ENCODE measurements at regions not wholly inside any gene's neighbourhood (a gene's known extent, or its start where the extent isn't known, plus 50 kb on each side); places are given as distances from the start of the nearest gene placed in this dataset.
"Not testable (repeated sequence)": the region's sequence is repeated elsewhere in the genome, so short reads cannot be mapped to it uniquely, and the experiment has no call there.

GRCh38 chr21:6483645-6484044, 4037.7 kb upstream of the TPTE start:
- TF ChIP-seq, protein P1, sequence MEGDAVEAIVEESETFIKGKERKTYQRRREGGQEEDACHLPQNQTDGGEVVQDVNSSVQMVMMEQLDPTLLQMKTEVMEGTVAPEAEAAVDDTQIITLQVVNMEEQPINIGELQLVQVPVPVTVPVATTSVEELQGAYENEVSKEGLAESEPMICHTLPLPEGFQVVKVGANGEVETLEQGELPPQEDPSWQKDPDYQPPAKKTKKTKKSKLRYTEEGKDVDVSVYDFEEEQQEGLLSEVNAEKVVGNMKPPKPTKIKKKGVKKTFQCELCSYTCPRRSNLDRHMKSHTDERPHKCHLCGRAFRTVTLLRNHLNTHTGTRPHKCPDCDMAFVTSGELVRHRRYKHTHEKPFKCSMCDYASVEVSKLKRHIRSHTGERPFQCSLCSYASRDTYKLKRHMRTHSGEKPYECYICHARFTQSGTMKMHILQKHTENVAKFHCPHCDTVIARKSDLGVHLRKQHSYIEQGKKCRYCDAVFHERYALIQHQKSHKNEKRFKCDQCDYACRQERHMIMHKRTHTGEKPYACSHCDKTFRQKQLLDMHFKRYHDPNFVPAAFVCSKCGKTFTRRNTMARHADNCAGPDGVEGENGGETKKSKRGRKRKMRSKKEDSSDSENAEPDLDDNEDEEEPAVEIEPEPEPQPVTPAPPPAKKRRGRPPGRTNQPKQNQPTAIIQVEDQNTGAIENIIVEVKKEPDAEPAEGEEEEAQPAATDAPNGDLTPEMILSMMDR (IDR thresholded peaks at IDR 0.05), result not testable (repeated sequence)
- TF ChIP-seq POLR2A (IDR thresholded peaks at IDR 0.05), result not testable (repeated sequence)
